Tibial nerve (tissue), 4 donors: ENCODE measurements at regions not wholly inside any gene's neighbourhood (a gene's known extent, or its start where the extent isn't known, plus 50 kb on each side); places are given as distances from the start of the nearest gene placed in this dataset.

ENCODE experiments used
- DNase-seq, 2 donors: peaks; one replicate each; pipeline ENCODE4 v3.0.0-alpha.2; 2019; ENCODE audit warnings: low spot score in 2 of 2
- H3K27ac ChIP-seq, 4 donors: fragments of 200-600 bp; sonication (generic) in 3 of 4; one replicate each; pipeline ENCODE4 v1.5.1; 2017 to 2019; ENCODE audit warnings: mild to moderate bottlenecking in 1 of 4
- H3K27me3 ChIP-seq, 2 donors: fragments of 200-600 bp; sonication (generic) in 1 of 2; one replicate each; pipeline versions ENCODE4 v1.5.1 to v1.6.0; 2017 to 2019
- H3K36me3 ChIP-seq, 3 donors: fragments of 200-600 bp; sonication (generic); one replicate each; pipeline ENCODE4 v1.5.1; 2018 to 2019
- H3K4me1 ChIP-seq, 4 donors: fragments of 200-600 bp; sonication (generic) in 3 of 4; one replicate each; pipeline ENCODE4 v1.5.1; 2017 to 2019
- H3K4me3 ChIP-seq, 4 donors: fragments of 200-600 bp; sonication (generic) in 3 of 4; one replicate each; pipeline ENCODE4 v1.5.1; 2017 to 2019; ENCODE audit warnings: mild to moderate bottlenecking in 1 of 4, moderate library complexity in 1 of 4
- H3K9me3 ChIP-seq, 4 donors: fragments of 200-600 bp; sonication (generic) in 3 of 4; one replicate each; pipeline ENCODE4 v1.5.1; 2017 to 2019
- EP300 ChIP-seq, 2 donors: sonication (generic); formaldehyde crosslinking; IDR thresholded peaks; one replicate each; pipeline ENCODE4 v1.6.1; 2017; ENCODE audit warnings: antibody characterized with exemption in 2 of 2, mild to moderate bottlenecking in 1 of 2
- POLR2A ChIP-seq, 2 donors: fragments of 450-650 bp; IDR thresholded peaks; one replicate each; pipeline ENCODE4 v1.6.1; 2017; ENCODE audit warnings: antibody characterized with exemption in 2 of 2, mild to moderate bottlenecking in 2 of 2, moderate library complexity in 2 of 2
- WGBS, 2 donors: methylation state at CpG; one replicate each; pipeline ENCODE4 v1.1.5; 2018; 5-methylcytosine and 5-hydroxymethylcytosine counted together
- TF ChIP-seq, protein P1 (sequence below), 5 experiments: fragments of 200-600 bp in 3 of 5; fragments of 450-650 bp in 2 of 5; sonication (generic) in 3 of 5; IDR thresholded peaks; one replicate each; pipeline ENCODE4 v1.5.1; 2016 to 2019; ENCODE audit warnings: antibody characterized with exemption in 5 of 5, mild to moderate bottlenecking in 3 of 5, moderate library complexity in 2 of 5

DNA sequence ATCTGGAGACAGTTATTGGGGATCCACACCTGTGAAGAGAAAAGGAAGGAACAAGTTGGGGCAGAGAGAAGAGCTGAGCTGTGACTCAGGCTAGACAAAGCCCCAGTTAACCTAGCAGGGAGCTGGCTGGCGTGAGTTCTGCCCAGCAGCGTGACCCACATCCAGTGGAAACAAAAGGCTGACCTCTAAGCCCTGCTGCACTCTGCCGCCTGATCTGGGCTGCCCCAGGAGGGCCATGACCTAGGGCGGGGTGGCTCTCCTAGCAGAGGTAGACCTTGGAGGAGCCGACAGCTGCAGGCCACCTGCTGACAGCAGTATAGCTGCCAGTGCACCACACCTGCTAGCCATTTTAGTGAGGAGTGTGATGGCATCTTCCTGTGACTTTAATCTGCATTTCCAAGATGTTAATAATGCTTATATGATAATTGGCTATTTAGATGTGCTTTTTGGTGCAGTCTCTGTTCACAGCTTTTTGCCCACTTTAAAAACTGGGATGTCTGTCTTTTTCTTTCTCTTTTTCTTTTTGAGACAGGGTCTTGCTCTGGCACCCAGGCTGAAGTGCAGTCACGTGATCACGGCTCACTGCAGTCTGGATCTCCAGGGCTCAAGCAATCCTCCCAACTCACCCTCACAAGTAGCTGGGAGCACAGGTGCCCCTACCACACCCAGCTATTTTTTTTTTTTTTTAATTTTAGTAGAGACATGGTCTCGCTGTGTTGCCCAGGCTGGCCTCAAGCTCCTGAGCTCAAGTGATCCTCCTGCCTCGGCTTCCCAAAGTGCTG, 78.1 kb downstream of the LSM3 start:
- TF ChIP-seq POLR2A (IDR thresholded peaks at IDR 0.05) (no peak), EP300 (IDR thresholded peaks at IDR 0.05) (no peak)
- TF ChIP-seq, protein P1, sequence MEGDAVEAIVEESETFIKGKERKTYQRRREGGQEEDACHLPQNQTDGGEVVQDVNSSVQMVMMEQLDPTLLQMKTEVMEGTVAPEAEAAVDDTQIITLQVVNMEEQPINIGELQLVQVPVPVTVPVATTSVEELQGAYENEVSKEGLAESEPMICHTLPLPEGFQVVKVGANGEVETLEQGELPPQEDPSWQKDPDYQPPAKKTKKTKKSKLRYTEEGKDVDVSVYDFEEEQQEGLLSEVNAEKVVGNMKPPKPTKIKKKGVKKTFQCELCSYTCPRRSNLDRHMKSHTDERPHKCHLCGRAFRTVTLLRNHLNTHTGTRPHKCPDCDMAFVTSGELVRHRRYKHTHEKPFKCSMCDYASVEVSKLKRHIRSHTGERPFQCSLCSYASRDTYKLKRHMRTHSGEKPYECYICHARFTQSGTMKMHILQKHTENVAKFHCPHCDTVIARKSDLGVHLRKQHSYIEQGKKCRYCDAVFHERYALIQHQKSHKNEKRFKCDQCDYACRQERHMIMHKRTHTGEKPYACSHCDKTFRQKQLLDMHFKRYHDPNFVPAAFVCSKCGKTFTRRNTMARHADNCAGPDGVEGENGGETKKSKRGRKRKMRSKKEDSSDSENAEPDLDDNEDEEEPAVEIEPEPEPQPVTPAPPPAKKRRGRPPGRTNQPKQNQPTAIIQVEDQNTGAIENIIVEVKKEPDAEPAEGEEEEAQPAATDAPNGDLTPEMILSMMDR (IDR thresholded peaks at IDR 0.05): no peak
- H3K9me3 ChIP-seq: no peaks in the 10 kb centered on the region
- H3K4me3 ChIP-seq: no peak overlapping the region
- H3K36me3 ChIP-seq: no peaks in the 10 kb centered on the region
- H3K4me1 ChIP-seq: peaks cover 0 to 26% (median 0%) of the 10 kb centered on the region in 4 donors
- no peak overlapping the region for H3K27ac ChIP-seq
- H3K27me3 ChIP-seq: peaks cover 0 to 2% of the 10 kb centered on the region in 2 donors
- DNase-seq: no peak
- 50 to 60% methylated on average over 9 of the region's 9 CpGs for WGBS, 2 donors

DNA sequence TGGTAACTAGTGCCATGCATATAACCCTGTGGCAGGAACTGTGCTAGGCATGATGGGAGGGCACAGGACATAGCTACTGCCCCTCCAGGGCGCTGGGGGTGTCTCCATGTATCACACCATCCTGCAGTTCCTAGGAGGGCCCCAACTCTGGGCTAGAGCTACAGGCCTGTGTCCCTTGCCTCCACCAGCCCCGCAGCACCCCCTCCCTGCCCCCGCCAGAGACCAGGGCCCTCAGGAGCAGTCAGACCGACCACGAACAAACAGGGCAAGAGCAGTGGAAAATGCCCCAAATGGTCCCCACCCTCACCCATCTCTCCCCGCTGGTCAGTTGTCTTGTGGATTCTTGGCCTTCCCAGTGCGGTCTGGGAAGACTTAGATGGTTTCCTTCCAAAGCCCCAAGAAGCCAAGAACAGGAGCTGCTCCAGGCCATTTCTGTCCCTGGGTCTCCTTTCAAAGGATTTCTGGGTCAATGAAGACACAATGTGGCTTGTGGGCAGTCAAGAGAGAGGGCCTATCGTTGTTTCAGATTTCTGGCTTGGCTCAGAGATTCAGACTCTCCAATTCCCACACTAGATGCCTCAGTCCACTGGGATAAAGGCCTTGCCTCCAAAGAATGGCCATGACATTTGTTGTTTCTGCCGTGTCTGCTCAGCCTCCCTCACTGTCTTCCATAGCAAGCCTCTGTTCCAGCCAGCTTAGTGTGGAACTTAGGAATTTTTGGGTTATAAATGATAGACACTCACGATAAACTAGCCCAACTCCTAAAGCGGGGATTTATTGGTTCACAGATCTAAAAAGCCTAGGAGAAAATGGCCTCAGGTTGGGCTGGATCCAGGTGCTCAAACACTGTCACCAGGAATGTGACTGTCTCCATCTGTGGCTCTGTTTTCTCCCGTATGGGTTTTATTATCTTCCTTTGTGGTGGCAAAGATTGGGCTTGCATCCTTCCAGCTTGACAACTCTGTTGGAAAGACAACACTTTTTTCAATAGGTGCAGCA, 80.6 kb downstream of the LSM3 start:
- Histone ChIP-seq H3K9me3 (peaks cover 0 to 3% (median 0%) of the 10 kb centered on the region in 4 donors), H3K4me1 (peaks cover 0 to 17% (median 0%) of the 10 kb centered on the region in 4 donors), H3K27me3 (peaks cover 0 to 2% of the 10 kb centered on the region in 2 donors), H3K36me3 (no peaks in the 10 kb centered on the region), H3K4me3 (no peak overlapping the region), H3K27ac (no peak overlapping the region)
- no peak for DNase-seq
- 75 to 84% methylated on average over 11 to 12 of the region's 12 CpGs for WGBS, 2 donors
- TF ChIP-seq, protein P1 (IDR thresholded peaks at IDR 0.05): no peak
- TF ChIP-seq POLR2A (IDR thresholded peaks at IDR 0.05) (no peak), EP300 (IDR thresholded peaks at IDR 0.05) (no peak)

DNA sequence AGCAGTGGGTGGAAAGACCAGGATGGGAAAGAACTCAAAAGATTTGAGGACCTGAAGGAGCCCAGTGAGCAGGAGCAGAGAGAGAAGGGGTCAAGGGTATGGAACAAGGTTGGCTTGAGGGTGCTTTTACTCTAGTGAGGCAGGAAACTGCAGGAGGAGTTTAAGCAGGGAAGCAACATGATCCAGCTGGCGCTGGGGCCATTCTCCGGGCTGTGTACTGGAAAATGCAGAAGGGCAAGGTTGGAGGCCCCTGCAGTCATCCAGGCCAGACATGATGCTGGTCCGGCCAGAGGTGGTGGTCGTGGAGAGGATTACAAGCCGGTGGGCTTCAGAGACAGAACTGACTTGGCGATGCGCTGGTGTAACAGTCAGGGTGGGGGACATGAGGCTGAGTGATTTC, 81.8 kb downstream of the LSM3 start:
- H3K9me3 ChIP-seq: peaks cover 0 to 3% (median 0%) of the 10 kb centered on the region in 4 donors
- no peak overlapping the region for H3K4me3 ChIP-seq
- DNase-seq: no peak
- no peak for TF ChIP-seq POLR2A (IDR thresholded peaks at IDR 0.05)
- no peaks in the 10 kb centered on the region for H3K36me3 ChIP-seq
- no peak overlapping the region for H3K27ac ChIP-seq
- 77 to 81% methylated on average over 7 of the region's 7 CpGs for WGBS, 2 donors
- H3K27me3 ChIP-seq: peaks cover 0 to 2% of the 10 kb centered on the region in 2 donors
- H3K4me1 ChIP-seq: peaks cover 0 to 17% (median 0%) of the 10 kb centered on the region in 4 donors

DNA sequence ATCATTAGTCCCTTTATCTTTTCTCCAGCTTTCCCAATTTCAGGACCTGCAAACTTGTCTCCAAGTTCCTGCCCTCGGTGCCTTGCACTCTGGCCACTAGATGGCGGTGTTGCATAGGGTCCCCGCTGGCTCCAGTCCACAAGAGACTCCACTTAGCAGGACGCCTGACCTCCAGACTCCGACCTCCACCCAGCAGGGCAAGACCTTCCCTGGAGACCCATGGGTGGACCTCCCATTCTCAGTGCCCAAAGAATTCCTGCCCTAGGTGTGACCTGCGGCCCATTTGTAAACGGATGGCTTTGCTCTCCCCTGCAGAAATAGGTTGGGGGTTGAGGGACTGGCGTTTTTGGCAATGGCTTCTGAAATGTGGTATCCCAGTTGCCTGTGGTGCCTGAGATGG, 82.6 kb downstream of the LSM3 start:
- Histone ChIP-seq H3K4me1 (peaks cover 0 to 15% (median 0%) of the 10 kb centered on the region in 4 donors), H3K9me3 (peaks cover 0 to 3% (median 0%) of the 10 kb centered on the region in 4 donors), H3K4me3 (no peak overlapping the region), H3K27me3 (peaks cover 0 to 2% of the 10 kb centered on the region in 2 donors), H3K36me3 (no peaks in the 10 kb centered on the region), H3K27ac (no peak overlapping the region)
- no peak for TF ChIP-seq POLR2A (IDR thresholded peaks at IDR 0.05)
- TF ChIP-seq, protein P1 (IDR thresholded peaks at IDR 0.05): peak; percentile 92 to 98 (median 94)
- peak; percentile 73 to 90 for DNase-seq
- 14% methylated on average over 8 of the region's 8 CpGs for WGBS, 2 donors

DNA sequence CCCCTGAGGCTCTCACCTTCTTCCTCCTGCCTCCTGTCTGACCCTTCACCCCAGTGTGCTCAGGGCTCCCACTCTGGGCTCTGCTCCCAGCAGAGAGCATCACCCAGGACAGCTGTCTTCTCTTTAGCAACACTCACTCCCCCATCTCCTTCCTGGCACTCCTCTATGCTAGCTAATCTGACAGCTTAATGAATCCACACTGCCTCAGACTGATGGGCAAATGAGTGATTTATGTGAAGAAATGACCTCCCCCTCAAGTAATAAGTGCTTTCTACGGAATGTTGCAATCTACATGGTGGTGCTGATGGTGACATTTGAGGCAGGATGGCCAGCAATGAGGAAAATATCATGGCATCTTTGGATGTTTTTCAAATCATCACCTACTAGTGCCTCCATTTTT, 83.6 kb downstream of the LSM3 start:
- DNase-seq: no peak
- Histone ChIP-seq H3K4me3 (no peak overlapping the region), H3K4me1 (peaks cover 0 to 9% (median 0%) of the 10 kb centered on the region in 4 donors), H3K36me3 (no peaks in the 10 kb centered on the region), H3K9me3 (peaks cover 0 to 3% (median 0%) of the 10 kb centered on the region in 4 donors), H3K27ac (no peak overlapping the region), H3K27me3 (peaks cover 0 to 2% of the 10 kb centered on the region in 2 donors)
- TF ChIP-seq, protein P1 (IDR thresholded peaks at IDR 0.05): no peak
- TF ChIP-seq POLR2A (IDR thresholded peaks at IDR 0.05) (no peak), EP300 (IDR thresholded peaks at IDR 0.05) (no peak)
- WGBS, 2 donors: 86 to 90% methylated on average over 1 of the region's 1 CpG
